ENCODE measurements at regions not wholly inside any gene's neighbourhood (a gene's known extent, or its start where the extent isn't known, plus 50 kb on each side); places are given as distances from the start of the nearest gene placed in this dataset.

DNA sequence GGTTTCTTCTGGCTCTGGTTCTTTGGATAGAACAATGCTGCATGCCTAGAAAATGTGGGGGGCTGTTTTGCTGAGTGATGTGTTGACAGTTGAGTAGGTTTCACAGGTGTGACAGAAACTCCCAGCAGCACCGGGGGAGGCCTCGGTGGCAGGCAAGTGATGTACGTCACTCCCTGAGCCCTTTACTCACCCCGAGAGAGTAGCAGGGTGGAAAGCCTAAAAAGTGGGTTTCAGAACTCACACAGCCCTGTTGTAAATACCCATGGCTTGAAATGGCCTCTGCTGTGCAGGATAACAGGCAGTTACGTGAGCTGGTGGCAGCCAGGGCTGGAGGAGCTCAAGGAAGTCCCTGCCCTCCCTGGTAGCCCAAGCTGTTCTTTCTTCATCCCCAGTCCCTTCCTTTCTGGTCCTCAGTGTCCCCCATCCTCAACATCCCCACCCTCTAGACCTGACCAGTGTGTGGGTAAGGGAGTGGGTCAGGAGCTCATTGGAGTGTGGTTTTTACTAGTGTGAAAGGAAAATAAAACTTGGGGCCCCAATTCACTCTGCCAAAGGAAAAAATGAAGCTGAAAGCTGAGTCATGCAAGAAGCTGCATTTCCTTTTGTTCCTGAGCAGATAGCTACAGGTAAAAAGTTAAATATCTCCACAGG, 258.1 kb downstream of the STK31 start:
- FAIRE-seq, result no peak
- no peaks in the 10 kb centered on the region for H3K9me3 ChIP-seq (replicated peaks; ENCODE audit: control insufficient read depth, insufficient read depth, low read length)
- no peaks in the 10 kb centered on the region for H3K9me1 ChIP-seq (replicated peaks; ENCODE audit: control insufficient read depth, extremely low read depth, insufficient read depth, low read length)
- no peak overlapping the region for H2AFZ ChIP-seq (ENCODE audit: low read depth, low read length)
- H3K79me2 ChIP-seq (ENCODE audit: control insufficient read depth, insufficient read depth, low read length), result no peaks in the 10 kb centered on the region
- H3K4me2 ChIP-seq (ENCODE audit: insufficient read depth, low read length), result no peak overlapping the region
- POLR2A ChIA-PET, result no interaction called here
- dilution Hi-C loops (cut with MboI; ENCODE audit: extremely low pct_ligation_motif_present, low sequenced_read_pairs) (no loop called here), intact Hi-C loops (cut with micrococcal nuclease) (no loop called here)
- no peak overlapping the region for H3K9ac ChIP-seq (replicated peaks; ENCODE audit: extremely low read depth, insufficient read depth, low read length)
- H3K27ac ChIP-seq (ENCODE audit: insufficient read depth, low read depth, low read length), result no peak overlapping the region
- no peaks in the 10 kb centered on the region for H3K27me3 ChIP-seq (ENCODE audit: control insufficient read depth in 2 of 2, insufficient read depth in 2 of 2, low read length in 2 of 2)
- no peak for DNase-seq (ENCODE audit: low read depth, low spot score)
- TF ChIP-seq JUN (IDR thresholded peaks at IDR 0.05; ENCODE audit: borderline replicate concordance, insufficient read depth, insufficient read length, low read depth) (no peak), GATA2 (IDR thresholded peaks at IDR 0.05; ENCODE audit: insufficient read depth, insufficient read length, low read depth, low read length) (no peak), POLR2A (IDR thresholded peaks at IDR 0.05; ENCODE audit: low read depth, low read length) (no peak), POLR2AphosphoS5 (IDR thresholded peaks at IDR 0.05; ENCODE audit: insufficient read depth, low read depth, low read length) (no peak), MYC (IDR thresholded peaks at IDR 0.05; ENCODE audit: low read depth, low read length) (no peak), FOS (IDR thresholded peaks at IDR 0.05; ENCODE audit: borderline replicate concordance, insufficient read depth, low read length) (no peak), EZH2 (IDR thresholded peaks at IDR 0.05; ENCODE audit: borderline replicate concordance, low read depth, low read length, severe bottlenecking) (no peak)
- TF ChIP-seq, protein P1, sequence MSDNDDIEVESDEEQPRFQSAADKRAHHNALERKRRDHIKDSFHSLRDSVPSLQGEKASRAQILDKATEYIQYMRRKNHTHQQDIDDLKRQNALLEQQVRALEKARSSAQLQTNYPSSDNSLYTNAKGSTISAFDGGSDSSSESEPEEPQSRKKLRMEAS (IDR thresholded peaks at IDR 0.05; ENCODE audit: insufficient read depth, insufficient read length), result no peak
- TF ChIP-seq, protein P2, sequence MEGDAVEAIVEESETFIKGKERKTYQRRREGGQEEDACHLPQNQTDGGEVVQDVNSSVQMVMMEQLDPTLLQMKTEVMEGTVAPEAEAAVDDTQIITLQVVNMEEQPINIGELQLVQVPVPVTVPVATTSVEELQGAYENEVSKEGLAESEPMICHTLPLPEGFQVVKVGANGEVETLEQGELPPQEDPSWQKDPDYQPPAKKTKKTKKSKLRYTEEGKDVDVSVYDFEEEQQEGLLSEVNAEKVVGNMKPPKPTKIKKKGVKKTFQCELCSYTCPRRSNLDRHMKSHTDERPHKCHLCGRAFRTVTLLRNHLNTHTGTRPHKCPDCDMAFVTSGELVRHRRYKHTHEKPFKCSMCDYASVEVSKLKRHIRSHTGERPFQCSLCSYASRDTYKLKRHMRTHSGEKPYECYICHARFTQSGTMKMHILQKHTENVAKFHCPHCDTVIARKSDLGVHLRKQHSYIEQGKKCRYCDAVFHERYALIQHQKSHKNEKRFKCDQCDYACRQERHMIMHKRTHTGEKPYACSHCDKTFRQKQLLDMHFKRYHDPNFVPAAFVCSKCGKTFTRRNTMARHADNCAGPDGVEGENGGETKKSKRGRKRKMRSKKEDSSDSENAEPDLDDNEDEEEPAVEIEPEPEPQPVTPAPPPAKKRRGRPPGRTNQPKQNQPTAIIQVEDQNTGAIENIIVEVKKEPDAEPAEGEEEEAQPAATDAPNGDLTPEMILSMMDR (IDR thresholded peaks at IDR 0.05; ENCODE audit: extremely low read depth in 1 of 2, insufficient read depth in 1 of 2, low read depth in 1 of 2, low read length in 2 of 2), result no peak
- no peaks in the 10 kb centered on the region for H3K36me3 ChIP-seq (ENCODE audit: control insufficient read depth in 2 of 2, extremely low read depth in 1 of 2, insufficient read depth in 2 of 2, low read length in 2 of 2)
- CTCF ChIA-PET, result no interaction called here
- no TSS peak for BruUV-seq (replicated peaks)
- no peak overlapping the region for H3K4me3 ChIP-seq (replicated peaks in 1 of 3; ENCODE audit: insufficient read depth in 1 of 3, low read depth in 1 of 3, low read length in 3 of 3)
- no peaks in the 10 kb centered on the region for H4K20me1 ChIP-seq (replicated peaks; ENCODE audit: control insufficient read depth, extremely low read depth, insufficient read depth, low read length)
- H3K4me1 ChIP-seq (ENCODE audit: control insufficient read depth, extremely low read depth, insufficient read depth, low read length), result no peaks in the 10 kb centered on the region

Measured in endothelial cell of umbilical vein (primary cell).